H9 (cell line): ENCODE measurements at regions not wholly inside any gene's neighbourhood (a gene's known extent, or its start where the extent isn't known, plus 50 kb on each side); places are given as distances from the start of the nearest gene placed in this dataset.

ENCODE experiments used
- DNase-seq: peaks from one replicate; pipeline ENCODE4 v3.0.0-alpha.2; 2017
- H2AFZ ChIP-seq: one replicate; pipeline ENCODE4 v1.6.1; 2013; ENCODE audit warnings: mild to moderate bottlenecking, low read length, control low read depth, moderate library complexity
- H2AK5ac ChIP-seq: 2 replicates; pipeline ENCODE4 v1.6.1; 2013; ENCODE audit warnings: low read length, control low read depth, mixed read lengths; ENCODE audit not compliant: insufficient read length
- H2BK120ac ChIP-seq: one replicate; pipeline ENCODE4 v1.6.1; 2013; ENCODE audit warnings: low read depth, mild to moderate bottlenecking, low read length, control low read depth, inconsistent platforms; ENCODE audit not compliant: poor library complexity, severe bottlenecking
- H2BK12ac ChIP-seq: 2 replicates; pipeline ENCODE4 v1.6.1; 2013; ENCODE audit warnings: low read length, control low read depth, mixed read lengths, low read depth; ENCODE audit not compliant: insufficient read length
- H2BK15ac ChIP-seq: 2 replicates; pipeline ENCODE4 v1.6.1; 2013; ENCODE audit warnings: low read depth, low read length, control low read depth
- H2BK20ac ChIP-seq: one replicate; pipeline ENCODE4 v1.6.1; 2013; ENCODE audit warnings: low read depth, mild to moderate bottlenecking, low read length, control low read depth, inconsistent platforms; ENCODE audit not compliant: poor library complexity, severe bottlenecking
- H2BK5ac ChIP-seq: 2 replicates; pipeline ENCODE4 v1.6.1; 2013; ENCODE audit warnings: low read length, control low read depth, mixed read lengths; ENCODE audit not compliant: insufficient read length
- H3K14ac ChIP-seq: 2 replicates; pipeline ENCODE4 v1.6.1; 2013; ENCODE audit warnings: low read length, control low read depth; ENCODE audit not compliant: insufficient read depth
- H3K18ac ChIP-seq: 2 replicates; pipeline ENCODE4 v1.6.1; 2013; ENCODE audit warnings: low read depth, mild to moderate bottlenecking, mixed read lengths, low read length, control low read depth; ENCODE audit not compliant: insufficient read length
- H3K23ac ChIP-seq: 2 replicates; pipeline ENCODE4 v1.6.1; 2013; ENCODE audit warnings: low read length, control low read depth, mixed read lengths, low read depth; ENCODE audit not compliant: insufficient read length
- H3K23me2 ChIP-seq: 2 replicates; pipeline ENCODE4 v1.6.1; 2013; ENCODE audit warnings: low read depth, mild to moderate bottlenecking, mixed read lengths, low read length, control low read depth; ENCODE audit not compliant: insufficient read length, poor library complexity, severe bottlenecking
- H3K27ac ChIP-seq: 2 replicates; pipeline ENCODE4 v1.5.1; 2013; ENCODE audit warnings: low read length, control low read depth, mixed read lengths, low read depth; ENCODE audit not compliant: insufficient read length
- H3K27me3 ChIP-seq: 2 replicates; pipeline ENCODE4 v1.6.1; 2013; ENCODE audit warnings: low read length, control low read depth, inconsistent platforms; ENCODE audit not compliant: insufficient read depth
- H3K4ac ChIP-seq: 2 replicates; pipeline ENCODE4 v1.6.1; 2013; ENCODE audit warnings: low read depth, mild to moderate bottlenecking, control low read depth, inconsistent platforms, low read length, moderate library complexity
- H3K4me1 ChIP-seq: 2 replicates; pipeline ENCODE4 v1.6.1; 2013; ENCODE audit warnings: low read length, control low read depth, inconsistent platforms; ENCODE audit not compliant: insufficient read depth
- H3K4me2 ChIP-seq: 2 replicates; pipeline ENCODE4 v1.6.1; 2013; ENCODE audit warnings: low read length, control low read depth, mixed read lengths; ENCODE audit not compliant: insufficient read length, insufficient read depth
- H3K56ac ChIP-seq: 2 replicates; pipeline ENCODE4 v1.6.1; 2013; ENCODE audit warnings: low read depth, mild to moderate bottlenecking, mixed read lengths, low read length, control low read depth; ENCODE audit not compliant: insufficient read length
- H3K79me1 ChIP-seq: 2 replicates; pipeline ENCODE4 v1.6.1; 2013; ENCODE audit warnings: low read depth, mild to moderate bottlenecking, moderate library complexity, low read length, control low read depth, inconsistent platforms; ENCODE audit not compliant: insufficient read depth, poor library complexity, severe bottlenecking
- H3K79me2 ChIP-seq: 2 replicates; pipeline ENCODE4 v1.6.1; 2013; ENCODE audit warnings: low read length, control low read depth, inconsistent platforms; ENCODE audit not compliant: insufficient read depth
- H3K9ac ChIP-seq: 2 replicates; pipeline ENCODE4 v1.6.1; 2013; ENCODE audit warnings: low read length, control low read depth, mixed read lengths; ENCODE audit not compliant: insufficient read length; ENCODE audit errors: extremely low read depth
- H3K9me3 ChIP-seq: one replicate; pipeline ENCODE4 v1.6.1; 2013; ENCODE audit warnings: low read depth, low read length, inconsistent platforms; ENCODE audit not compliant: control insufficient read depth
- H3T11ph ChIP-seq: one replicate; pipeline ENCODE4 v1.6.1; 2013; ENCODE audit warnings: mild to moderate bottlenecking, low read length, control low read depth, inconsistent platforms
- H4K20me1 ChIP-seq: one replicate; pipeline ENCODE4 v1.6.1; 2013; ENCODE audit not compliant: control insufficient read depth, insufficient read length, insufficient read depth
- H4K5ac ChIP-seq: 2 replicates; pipeline ENCODE4 v1.6.1; 2013; ENCODE audit warnings: low read depth, mild to moderate bottlenecking, mixed read lengths, low read length, control low read depth; ENCODE audit not compliant: insufficient read length
- H4K8ac ChIP-seq: replicated peaks from 2 replicates; pipeline ENCODE4 v1.6.1; 2013; ENCODE audit warnings: low read length, control low read depth, mixed read lengths, low read depth; ENCODE audit not compliant: insufficient read length
- H4K91ac ChIP-seq: 2 replicates; pipeline ENCODE4 v1.6.1; 2013; ENCODE audit warnings: low read depth, mild to moderate bottlenecking, moderate library complexity, mixed read lengths, low read length, control low read depth; ENCODE audit not compliant: insufficient read length
- H3K27ac Mint-ChIP-seq, 3 experiments: 2 replicates in 2 of 3; 3 replicates in 1 of 3; pipeline ENCODE4 v1.8.0; 2020 to 2021; ENCODE audit warnings: mixed read lengths in 3 of 3, mild to moderate bottlenecking in 1 of 3, moderate library complexity in 1 of 3
- H3K27me3 Mint-ChIP-seq: 2 replicates; pipeline ENCODE4 v1.8.0; 2021; ENCODE audit warnings: low read depth, mild to moderate bottlenecking, moderate library complexity, mixed read lengths
- H3K36me3 Mint-ChIP-seq, 3 experiments: 2 replicates in 2 of 3; 3 replicates in 1 of 3; pipeline ENCODE4 v1.8.0; 2020 to 2021; ENCODE audit warnings: low read depth in 3 of 3, mixed read lengths in 3 of 3; ENCODE audit not compliant: insufficient read depth in 1 of 3
- H3K4me1 Mint-ChIP-seq, 2 experiments: 2 replicates each; pipeline ENCODE4 v1.8.0; 2020; ENCODE audit warnings: mixed read lengths in 2 of 2
- H3K4me3 Mint-ChIP-seq, 2 experiments: 2 replicates in 1 of 2; 3 replicates in 1 of 2; pipeline ENCODE4 v1.8.0; 2020 to 2021; ENCODE audit warnings: mild to moderate bottlenecking in 2 of 2, mixed read lengths in 2 of 2, moderate library complexity in 1 of 2
- H3K9me3 Mint-ChIP-seq, 2 experiments: 2 replicates in 1 of 2; 3 replicates in 1 of 2; pipeline ENCODE4 v1.8.0; 2020; ENCODE audit warnings: mild to moderate bottlenecking in 2 of 2, mixed read lengths in 2 of 2, moderate library complexity in 1 of 2
- WGBS: extraction: QIAGEN DNeasy Blood & Tissue Kit; methylation state at CpG from one replicate; pipeline ENCODE4 v1.1.7; 2013; ENCODE audit warnings: missing lambda C conversion rate, low lambda C conversion rate, mixed read lengths; ENCODE audit not compliant: insufficient read length; ENCODE audit errors: extremely low coverage; 5-methylcytosine and 5-hydroxymethylcytosine counted together
- TF ChIP-seq, protein P1 (sequence below): fragments of 200-600 bp; sonication (generic); conservative IDR thresholded peaks from 3 replicates; pipeline ENCODE4 v1.8.0; 2021; ENCODE audit warnings: antibody characterized with exemption, mild to moderate bottlenecking

DNA sequence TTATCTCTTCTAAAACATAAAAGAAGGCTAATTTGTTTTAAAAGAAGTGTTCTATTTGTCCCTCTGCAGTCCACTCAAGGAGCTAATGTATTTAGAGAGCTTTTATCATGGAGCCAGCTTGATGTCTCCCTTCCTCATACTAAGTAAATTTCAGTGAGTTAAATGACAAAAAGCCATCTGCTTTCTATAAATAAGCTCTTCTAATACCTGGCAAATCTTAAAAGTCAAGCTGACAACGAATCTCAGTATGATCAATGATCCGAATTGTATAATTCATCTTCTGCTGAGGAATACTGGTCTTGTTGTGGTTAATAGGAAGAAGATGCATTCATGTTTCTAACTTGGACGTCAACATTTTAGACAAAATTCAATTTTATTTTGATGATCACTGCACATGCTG lies 1390.7 kb downstream of the CDH8 start:
- no peaks in the 10 kb centered on the region for H3K23me2 ChIP-seq
- Mint-ChIP-seq H3K9me3 (no peaks in the 10 kb centered on the region), H3K27me3 (no peaks in the 10 kb centered on the region), H3K27ac (peak overlapping the region in 2 of 3 experiments; percentile 29 to 44; a peak in 2 of 7 replicates), H3K4me3 (no peak overlapping the region), H3K36me3 (no peaks in the 10 kb centered on the region; a peak in 1 of 7 replicates), H3K4me1 (peaks cover 12 to 17% of the 10 kb centered on the region in 2 experiments)
- H3K9me3 ChIP-seq = no peaks in the 10 kb centered on the region
- no peak overlapping the region for H3K18ac ChIP-seq
- H3T11ph ChIP-seq = no peak overlapping the region
- H3K4me1 ChIP-seq = no peaks in the 10 kb centered on the region
- no peak overlapping the region for H2BK12ac ChIP-seq
- DNase-seq = no peak
- no peaks in the 10 kb centered on the region for H3K79me1 ChIP-seq
- H3K27me3 ChIP-seq = no peaks in the 10 kb centered on the region
- H2BK5ac ChIP-seq = no peak overlapping the region
- H2BK120ac ChIP-seq = no peak overlapping the region
- no peaks in the 10 kb centered on the region for H4K20me1 ChIP-seq
- no peak overlapping the region for H2BK20ac ChIP-seq
- H3K9ac ChIP-seq = no peak overlapping the region
- no CpG with 5 or more reads among the region's 3 CpGs for WGBS
- H4K91ac ChIP-seq = no peak overlapping the region
- TF ChIP-seq, protein P1, sequence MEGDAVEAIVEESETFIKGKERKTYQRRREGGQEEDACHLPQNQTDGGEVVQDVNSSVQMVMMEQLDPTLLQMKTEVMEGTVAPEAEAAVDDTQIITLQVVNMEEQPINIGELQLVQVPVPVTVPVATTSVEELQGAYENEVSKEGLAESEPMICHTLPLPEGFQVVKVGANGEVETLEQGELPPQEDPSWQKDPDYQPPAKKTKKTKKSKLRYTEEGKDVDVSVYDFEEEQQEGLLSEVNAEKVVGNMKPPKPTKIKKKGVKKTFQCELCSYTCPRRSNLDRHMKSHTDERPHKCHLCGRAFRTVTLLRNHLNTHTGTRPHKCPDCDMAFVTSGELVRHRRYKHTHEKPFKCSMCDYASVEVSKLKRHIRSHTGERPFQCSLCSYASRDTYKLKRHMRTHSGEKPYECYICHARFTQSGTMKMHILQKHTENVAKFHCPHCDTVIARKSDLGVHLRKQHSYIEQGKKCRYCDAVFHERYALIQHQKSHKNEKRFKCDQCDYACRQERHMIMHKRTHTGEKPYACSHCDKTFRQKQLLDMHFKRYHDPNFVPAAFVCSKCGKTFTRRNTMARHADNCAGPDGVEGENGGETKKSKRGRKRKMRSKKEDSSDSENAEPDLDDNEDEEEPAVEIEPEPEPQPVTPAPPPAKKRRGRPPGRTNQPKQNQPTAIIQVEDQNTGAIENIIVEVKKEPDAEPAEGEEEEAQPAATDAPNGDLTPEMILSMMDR = no peak
- H2AK5ac ChIP-seq = no peak overlapping the region
- H3K27ac ChIP-seq = no peak overlapping the region
- H3K4me2 ChIP-seq = no peak overlapping the region
- H3K14ac ChIP-seq = no peak overlapping the region
- no peak overlapping the region for H3K56ac ChIP-seq
- H4K8ac ChIP-seq = no peak overlapping the region
- no peak overlapping the region for H3K23ac ChIP-seq
- no peak overlapping the region for H3K4ac ChIP-seq
- no peaks in the 10 kb centered on the region for H3K79me2 ChIP-seq
- no peak overlapping the region for H4K5ac ChIP-seq
- no peak overlapping the region for H2BK15ac ChIP-seq
- H2AFZ ChIP-seq = no peak overlapping the region
